ENCODE measurements at regions not wholly inside any gene's neighbourhood (a gene's known extent, or its start where the extent isn't known, plus 50 kb on each side); places are given as distances from the start of the nearest gene placed in this dataset.
A peak's percentile ranks its signal among the peaks of the same experiment; 100 is the strongest.

- H3K9me3 ChIP-seq (ENCODE audit: severe bottlenecking), result no peaks in the 10 kb centered on the region
- DNase-seq, result no peak
- H3K4me3 ChIP-seq (ENCODE audit: low read depth, low read length), result no peak overlapping the region
- TF ChIP-seq CTCF (IDR thresholded peaks at IDR 0.05; ENCODE audit: low read depth, low read length), result no peak
- H3K36me3 ChIP-seq, result no peaks in the 10 kb centered on the region
- no peak overlapping the region for H3K27ac ChIP-seq
- no peaks in the 10 kb centered on the region for H3K27me3 ChIP-seq (ENCODE audit: insufficient read depth, low read depth, severe bottlenecking)
Measured at GRCh38 chr3:161555320-161555719, 58.7 kb downstream of the OTOL1 start.

GRCh38 chr3:161556533-161556932, 59.9 kb downstream of the OTOL1 start:
- DNase-seq, result no peak
- no peaks in the 10 kb centered on the region for H3K9me3 ChIP-seq (ENCODE audit: severe bottlenecking)
- H3K36me3 ChIP-seq, result no peaks in the 10 kb centered on the region
- no peak overlapping the region for H3K27ac ChIP-seq
- H3K4me3 ChIP-seq (ENCODE audit: low read depth, low read length), result no peak overlapping the region
- TF ChIP-seq CTCF (IDR thresholded peaks at IDR 0.05; ENCODE audit: low read depth, low read length), result no peak
- H3K27me3 ChIP-seq (ENCODE audit: insufficient read depth, low read depth, severe bottlenecking), result no peaks in the 10 kb centered on the region

GRCh38 chr3:161556941-161557340, 60.3 kb downstream of the OTOL1 start:
- no peak for DNase-seq
- Histone ChIP-seq H3K27me3 (ENCODE audit: insufficient read depth, low read depth, severe bottlenecking) (no peaks in the 10 kb centered on the region), H3K9me3 (ENCODE audit: severe bottlenecking) (no peaks in the 10 kb centered on the region), H3K36me3 (no peaks in the 10 kb centered on the region), H3K4me3 (ENCODE audit: low read depth, low read length) (no peak overlapping the region), H3K27ac (no peak overlapping the region)
- TF ChIP-seq CTCF (IDR thresholded peaks at IDR 0.05; ENCODE audit: low read depth, low read length), result no peak

GRCh38 chr3:161557445-161558150, 61.0 kb downstream of the OTOL1 start:
- Histone ChIP-seq H3K27me3 (ENCODE audit: insufficient read depth, low read depth, severe bottlenecking) (no peaks in the 10 kb centered on the region), H3K27ac (no peak overlapping the region), H3K36me3 (no peaks in the 10 kb centered on the region), H3K4me3 (ENCODE audit: low read depth, low read length) (no peak overlapping the region), H3K9me3 (ENCODE audit: severe bottlenecking) (no peaks in the 10 kb centered on the region)
- DNase-seq, result peak; percentile 41
- no peak for TF ChIP-seq CTCF (IDR thresholded peaks at IDR 0.05; ENCODE audit: low read depth, low read length)

GRCh38 chr3:161558236-161558635, 61.6 kb downstream of the OTOL1 start:
- no peaks in the 10 kb centered on the region for H3K9me3 ChIP-seq (ENCODE audit: severe bottlenecking)
- H3K4me3 ChIP-seq (ENCODE audit: low read depth, low read length), result no peak overlapping the region
- H3K36me3 ChIP-seq, result no peaks in the 10 kb centered on the region
- DNase-seq, result no peak
- H3K27me3 ChIP-seq (ENCODE audit: insufficient read depth, low read depth, severe bottlenecking), result no peaks in the 10 kb centered on the region
- H3K27ac ChIP-seq, result no peak overlapping the region
- TF ChIP-seq CTCF (IDR thresholded peaks at IDR 0.05; ENCODE audit: low read depth, low read length), result no peak
